ENCODE measurements at regions not wholly inside any gene's neighbourhood (a gene's known extent, or its start where the extent isn't known, plus 50 kb on each side); places are given as distances from the start of the nearest gene placed in this dataset.

DNA sequence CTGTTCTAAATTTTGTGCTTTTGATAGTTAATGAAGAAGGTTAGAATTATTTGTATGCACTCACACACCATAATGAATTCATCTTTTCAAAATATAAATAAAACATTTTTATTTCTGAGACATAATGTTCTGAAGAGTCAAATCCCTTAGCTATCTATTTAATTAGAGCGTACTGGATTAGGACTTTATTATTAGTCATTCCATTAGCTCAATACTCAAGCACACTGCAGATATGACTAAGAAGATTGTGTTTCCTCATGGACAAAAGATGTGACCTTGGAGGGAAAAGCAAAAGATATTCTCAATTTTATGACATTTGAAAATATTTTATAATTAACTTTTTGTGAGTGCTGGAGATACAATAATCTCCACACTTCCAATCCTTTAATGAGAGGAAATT lies 666.4 kb downstream of the CD109 start:
- TF ChIP-seq, protein P1, sequence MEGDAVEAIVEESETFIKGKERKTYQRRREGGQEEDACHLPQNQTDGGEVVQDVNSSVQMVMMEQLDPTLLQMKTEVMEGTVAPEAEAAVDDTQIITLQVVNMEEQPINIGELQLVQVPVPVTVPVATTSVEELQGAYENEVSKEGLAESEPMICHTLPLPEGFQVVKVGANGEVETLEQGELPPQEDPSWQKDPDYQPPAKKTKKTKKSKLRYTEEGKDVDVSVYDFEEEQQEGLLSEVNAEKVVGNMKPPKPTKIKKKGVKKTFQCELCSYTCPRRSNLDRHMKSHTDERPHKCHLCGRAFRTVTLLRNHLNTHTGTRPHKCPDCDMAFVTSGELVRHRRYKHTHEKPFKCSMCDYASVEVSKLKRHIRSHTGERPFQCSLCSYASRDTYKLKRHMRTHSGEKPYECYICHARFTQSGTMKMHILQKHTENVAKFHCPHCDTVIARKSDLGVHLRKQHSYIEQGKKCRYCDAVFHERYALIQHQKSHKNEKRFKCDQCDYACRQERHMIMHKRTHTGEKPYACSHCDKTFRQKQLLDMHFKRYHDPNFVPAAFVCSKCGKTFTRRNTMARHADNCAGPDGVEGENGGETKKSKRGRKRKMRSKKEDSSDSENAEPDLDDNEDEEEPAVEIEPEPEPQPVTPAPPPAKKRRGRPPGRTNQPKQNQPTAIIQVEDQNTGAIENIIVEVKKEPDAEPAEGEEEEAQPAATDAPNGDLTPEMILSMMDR (IDR thresholded peaks at IDR 0.05 in 8 of 11, conservative IDR thresholded peaks at IDR 0.05 in 3 of 11) = no peak
- no peak for TF ChIP-seq POLR2AphosphoS5 (IDR thresholded peaks at IDR 0.05)
- no peak for TF ChIP-seq POLR2A (IDR thresholded peaks at IDR 0.05)
